ENCODE measurements at regions not wholly inside any gene's neighbourhood (a gene's known extent, or its start where the extent isn't known, plus 50 kb on each side); places are given as distances from the start of the nearest gene placed in this dataset.
A peak's percentile ranks its signal among the peaks of the same experiment; 100 is the strongest.

GRCh38 chr1:94637121-94637520 is 95.6 kb upstream of the F3 start:
- no peaks in the 10 kb centered on the region for H3K36me3 ChIP-seq
- H3K4me3 ChIP-seq, result no peak overlapping the region
- DNase-seq, result no peak
- H3K27me3 ChIP-seq, result no peaks in the 10 kb centered on the region
- intact Hi-C loops (cut with DNase I), result no loop called here
- no peaks in the 10 kb centered on the region for H3K9me3 ChIP-seq
- TF ChIP-seq, protein P1, sequence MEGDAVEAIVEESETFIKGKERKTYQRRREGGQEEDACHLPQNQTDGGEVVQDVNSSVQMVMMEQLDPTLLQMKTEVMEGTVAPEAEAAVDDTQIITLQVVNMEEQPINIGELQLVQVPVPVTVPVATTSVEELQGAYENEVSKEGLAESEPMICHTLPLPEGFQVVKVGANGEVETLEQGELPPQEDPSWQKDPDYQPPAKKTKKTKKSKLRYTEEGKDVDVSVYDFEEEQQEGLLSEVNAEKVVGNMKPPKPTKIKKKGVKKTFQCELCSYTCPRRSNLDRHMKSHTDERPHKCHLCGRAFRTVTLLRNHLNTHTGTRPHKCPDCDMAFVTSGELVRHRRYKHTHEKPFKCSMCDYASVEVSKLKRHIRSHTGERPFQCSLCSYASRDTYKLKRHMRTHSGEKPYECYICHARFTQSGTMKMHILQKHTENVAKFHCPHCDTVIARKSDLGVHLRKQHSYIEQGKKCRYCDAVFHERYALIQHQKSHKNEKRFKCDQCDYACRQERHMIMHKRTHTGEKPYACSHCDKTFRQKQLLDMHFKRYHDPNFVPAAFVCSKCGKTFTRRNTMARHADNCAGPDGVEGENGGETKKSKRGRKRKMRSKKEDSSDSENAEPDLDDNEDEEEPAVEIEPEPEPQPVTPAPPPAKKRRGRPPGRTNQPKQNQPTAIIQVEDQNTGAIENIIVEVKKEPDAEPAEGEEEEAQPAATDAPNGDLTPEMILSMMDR (IDR thresholded peaks at IDR 0.05), result no peak
- H3K4me1 ChIP-seq, result no peaks in the 10 kb centered on the region
- peak overlapping the region; percentile 34 for H3K27ac ChIP-seq
- no peak overlapping the region for H3K9ac ChIP-seq (ENCODE audit: low read depth in 2 of 2, low read length in 2 of 2)

GRCh38 chr1:94636624-94637023 is 95.1 kb upstream of the F3 start:
- no peak for DNase-seq
- H3K4me1 ChIP-seq, result no peaks in the 10 kb centered on the region
- intact Hi-C loops (cut with DNase I), result no loop called here
- no peak overlapping the region for H3K9ac ChIP-seq (ENCODE audit: low read depth in 2 of 2, low read length in 2 of 2)
- no peaks in the 10 kb centered on the region for H3K36me3 ChIP-seq
- no peaks in the 10 kb centered on the region for H3K27me3 ChIP-seq
- no peak overlapping the region for H3K4me3 ChIP-seq
- TF ChIP-seq, protein P1 (IDR thresholded peaks at IDR 0.05), result no peak
- peak overlapping the region; percentile 34 for H3K27ac ChIP-seq
- H3K9me3 ChIP-seq, result no peaks in the 10 kb centered on the region

GRCh38 chr1:94636100-94636499 is 94.5 kb upstream of the F3 start:
- Histone ChIP-seq H3K4me1 (no peaks in the 10 kb centered on the region), H3K36me3 (no peaks in the 10 kb centered on the region), H3K9ac (ENCODE audit: low read depth in 2 of 2, low read length in 2 of 2) (no peak overlapping the region), H3K9me3 (no peaks in the 10 kb centered on the region), H3K4me3 (no peak overlapping the region), H3K27ac (no peak overlapping the region), H3K27me3 (no peaks in the 10 kb centered on the region)
- DNase-seq, result no peak
- TF ChIP-seq, protein P1 (IDR thresholded peaks at IDR 0.05), result no peak
- intact Hi-C loops (cut with DNase I), result no loop called here

DNA sequence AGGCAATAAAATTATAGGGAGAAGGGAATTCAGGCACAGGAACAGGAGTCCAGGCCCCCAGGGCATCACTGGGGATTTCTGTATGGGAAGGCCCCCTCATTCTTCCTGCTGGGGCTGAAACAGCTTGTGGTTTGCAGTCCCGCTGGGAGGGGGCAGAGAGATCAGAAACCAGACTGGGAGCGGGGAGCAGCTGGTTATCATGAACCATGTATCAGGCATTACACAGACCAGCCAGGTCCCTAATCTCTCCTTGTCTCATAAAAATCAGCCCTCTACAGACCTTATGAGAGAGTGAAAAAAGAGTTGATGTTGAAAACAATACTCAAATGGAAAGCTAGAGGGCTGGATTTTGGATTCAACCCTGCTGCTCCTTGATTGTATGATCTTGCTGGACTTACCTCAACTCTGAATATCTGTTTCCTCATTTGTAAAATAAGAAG is 93.4 kb upstream of the F3 start:
- intact Hi-C loops (cut with DNase I), result no loop called here
- no peaks in the 10 kb centered on the region for H3K27me3 ChIP-seq
- no peaks in the 10 kb centered on the region for H3K36me3 ChIP-seq
- H3K27ac ChIP-seq, result no peak overlapping the region
- DNase-seq, result no peak
- no peak overlapping the region for H3K9ac ChIP-seq (ENCODE audit: low read depth in 2 of 2, low read length in 2 of 2)
- no peaks in the 10 kb centered on the region for H3K9me3 ChIP-seq
- no peak overlapping the region for H3K4me3 ChIP-seq
- no peaks in the 10 kb centered on the region for H3K4me1 ChIP-seq
- TF ChIP-seq, protein P1 (IDR thresholded peaks at IDR 0.05), result no peak

DNA sequence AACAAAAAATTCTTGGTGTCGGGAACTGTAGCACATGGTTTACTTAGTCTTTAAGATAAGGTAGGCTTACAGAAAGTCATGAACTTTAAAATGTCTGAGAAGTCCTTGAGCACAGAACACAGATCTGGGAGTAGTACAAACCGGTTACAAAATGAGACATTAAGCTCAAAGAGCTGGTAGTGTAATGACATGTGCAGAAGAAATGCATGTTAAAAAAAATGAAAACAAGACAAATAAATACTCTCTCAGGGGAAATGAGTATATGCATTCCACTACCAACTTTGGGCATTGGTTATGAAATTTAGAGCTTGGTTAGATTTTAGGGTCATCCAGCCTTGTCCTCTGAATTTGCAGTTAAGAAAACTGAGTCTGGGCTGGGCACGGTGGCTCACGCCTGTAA is 91.5 kb upstream of the F3 start:
- DNase-seq, result no peak

More for the DNA sequence above, 91.5 kb upstream of the F3 start:
- Histone ChIP-seq H3K9me3 (no peaks in the 10 kb centered on the region), H3K4me1 (no peaks in the 10 kb centered on the region), H3K4me3 (no peak overlapping the region), H3K9ac (ENCODE audit: low read depth in 2 of 2, low read length in 2 of 2) (no peak overlapping the region), H3K36me3 (no peaks in the 10 kb centered on the region), H3K27ac (no peak overlapping the region), H3K27me3 (no peaks in the 10 kb centered on the region)
- intact Hi-C loops (cut with DNase I), result no loop called here
- TF ChIP-seq, protein P1 (IDR thresholded peaks at IDR 0.05), result no peak

Data from colonic mucosa (tissue), 4 donors.